Fibroblast of mammary gland (primary cell): ENCODE measurements at regions not wholly inside any gene's neighbourhood (a gene's known extent, or its start where the extent isn't known, plus 50 kb on each side); places are given as distances from the start of the nearest gene placed in this dataset.

Experiments used
- DNase-seq: peaks from one replicate; pipeline ENCODE4 v3.0.0-alpha.2; 2010; ENCODE audit warnings: low read depth
- H3K4me3 ChIP-seq: 2 replicates; pipeline ENCODE4 v1.5.1; 2011; ENCODE audit warnings: low read depth, mild to moderate bottlenecking, low read length, moderate library complexity; ENCODE audit not compliant: control insufficient read depth
- TF ChIP-seq, protein P1 (sequence below): conservative IDR thresholded peaks from 2 replicates; pipeline ENCODE4 v1.5.1; 2011; ENCODE audit warnings: low read depth, low read length, inconsistent platforms; ENCODE audit not compliant: control insufficient read depth, insufficient read depth

DNA sequence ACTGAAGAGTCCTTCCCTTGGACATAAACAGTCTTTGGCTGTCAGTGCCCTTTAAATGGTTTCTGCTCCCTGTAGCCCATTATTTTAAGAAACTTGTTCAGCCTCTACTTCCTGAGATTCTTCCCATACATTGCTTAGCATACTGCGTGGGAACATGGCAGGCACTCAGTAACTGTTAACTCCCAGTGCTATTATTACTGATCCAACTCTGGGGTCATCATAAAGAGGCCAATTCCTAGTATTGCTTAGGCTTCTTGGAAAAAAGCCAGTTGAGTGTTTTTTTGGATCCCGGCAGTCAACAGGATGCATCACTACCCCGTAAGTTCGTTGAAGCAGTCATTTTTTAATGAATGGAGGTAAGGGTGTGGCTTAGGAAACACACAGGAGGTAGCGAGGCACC is 206.2 kb upstream of the ADAMTS9 start:
- no peak for DNase-seq
- TF ChIP-seq, protein P1, sequence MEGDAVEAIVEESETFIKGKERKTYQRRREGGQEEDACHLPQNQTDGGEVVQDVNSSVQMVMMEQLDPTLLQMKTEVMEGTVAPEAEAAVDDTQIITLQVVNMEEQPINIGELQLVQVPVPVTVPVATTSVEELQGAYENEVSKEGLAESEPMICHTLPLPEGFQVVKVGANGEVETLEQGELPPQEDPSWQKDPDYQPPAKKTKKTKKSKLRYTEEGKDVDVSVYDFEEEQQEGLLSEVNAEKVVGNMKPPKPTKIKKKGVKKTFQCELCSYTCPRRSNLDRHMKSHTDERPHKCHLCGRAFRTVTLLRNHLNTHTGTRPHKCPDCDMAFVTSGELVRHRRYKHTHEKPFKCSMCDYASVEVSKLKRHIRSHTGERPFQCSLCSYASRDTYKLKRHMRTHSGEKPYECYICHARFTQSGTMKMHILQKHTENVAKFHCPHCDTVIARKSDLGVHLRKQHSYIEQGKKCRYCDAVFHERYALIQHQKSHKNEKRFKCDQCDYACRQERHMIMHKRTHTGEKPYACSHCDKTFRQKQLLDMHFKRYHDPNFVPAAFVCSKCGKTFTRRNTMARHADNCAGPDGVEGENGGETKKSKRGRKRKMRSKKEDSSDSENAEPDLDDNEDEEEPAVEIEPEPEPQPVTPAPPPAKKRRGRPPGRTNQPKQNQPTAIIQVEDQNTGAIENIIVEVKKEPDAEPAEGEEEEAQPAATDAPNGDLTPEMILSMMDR, result no peak
- no peak overlapping the region for H3K4me3 ChIP-seq

DNA sequence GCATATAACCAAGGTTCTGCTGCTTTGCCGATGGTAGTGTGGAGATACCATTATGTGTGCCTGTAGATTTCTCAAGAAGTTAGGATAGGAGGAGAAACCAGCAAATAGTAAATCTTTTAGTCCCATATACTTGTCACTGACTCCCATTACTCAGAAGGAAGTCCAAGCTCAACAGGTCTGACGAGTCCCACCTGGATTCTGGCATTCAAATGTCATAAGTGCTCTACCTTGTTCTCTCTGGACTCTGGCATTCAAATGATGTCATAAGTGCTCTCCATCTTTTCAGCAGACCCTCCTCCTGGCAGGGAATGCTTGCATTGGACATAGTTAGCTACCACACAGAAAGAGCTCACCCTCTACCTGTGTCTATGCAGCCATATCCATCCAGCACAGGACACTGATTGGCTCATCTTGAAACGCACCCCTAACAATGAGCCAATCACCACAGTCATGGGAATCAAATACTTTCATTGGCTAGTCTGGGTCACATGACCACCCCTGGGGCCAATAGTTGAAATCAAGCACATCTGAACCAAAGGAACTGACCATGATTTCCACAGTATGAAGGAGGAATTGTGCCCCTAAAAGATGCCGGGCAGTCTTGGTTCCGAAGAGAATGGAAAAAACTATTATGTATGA is 205.0 kb upstream of the ADAMTS9 start:
- H3K4me3 ChIP-seq, result no peak overlapping the region
- no peak for DNase-seq
- TF ChIP-seq, protein P1, result no peak

DNA sequence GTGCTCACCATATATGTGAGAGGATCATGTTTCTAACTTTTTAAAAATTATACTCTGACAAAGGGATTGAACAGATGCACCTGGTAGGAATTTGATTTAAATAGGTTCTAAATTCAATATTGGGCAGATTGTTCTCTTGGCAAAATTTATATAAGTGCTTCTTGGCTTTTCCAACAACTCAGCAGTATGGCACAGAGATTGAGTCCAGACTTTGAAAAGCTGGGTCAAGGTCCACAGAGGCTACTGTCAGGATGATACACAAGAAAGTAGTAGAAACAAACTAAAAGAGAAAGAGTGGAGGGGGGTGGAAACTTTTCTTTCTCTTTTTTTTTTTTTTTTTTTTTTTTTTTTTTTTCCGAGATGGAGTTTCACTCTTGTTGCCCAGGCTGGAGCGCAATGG is 203.2 kb upstream of the ADAMTS9 start:
- no peak for DNase-seq
- no peak overlapping the region for H3K4me3 ChIP-seq
- TF ChIP-seq, protein P1, result no peak

DNA sequence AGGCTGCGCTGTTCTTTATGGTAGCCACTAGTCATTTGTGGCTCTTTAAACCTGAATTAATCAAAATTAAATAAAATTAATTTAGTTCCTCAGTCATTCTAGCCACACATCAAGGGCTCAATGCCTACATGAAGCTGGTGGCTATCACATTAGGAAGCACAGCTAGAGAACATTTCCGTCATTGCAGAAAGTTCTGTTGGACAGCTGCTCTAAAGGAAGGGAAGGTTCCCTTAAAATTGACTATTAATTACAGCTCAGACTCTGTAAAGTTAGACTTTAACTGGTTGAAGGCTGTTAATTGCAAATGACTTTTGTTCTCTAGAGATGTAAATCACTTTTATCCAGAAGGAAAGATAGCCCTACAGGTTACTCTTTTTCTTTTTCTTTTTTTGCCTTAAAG is 202.7 kb upstream of the ADAMTS9 start:
- TF ChIP-seq, protein P1, result no peak
- no peak overlapping the region for H3K4me3 ChIP-seq
- DNase-seq, result no peak

DNA sequence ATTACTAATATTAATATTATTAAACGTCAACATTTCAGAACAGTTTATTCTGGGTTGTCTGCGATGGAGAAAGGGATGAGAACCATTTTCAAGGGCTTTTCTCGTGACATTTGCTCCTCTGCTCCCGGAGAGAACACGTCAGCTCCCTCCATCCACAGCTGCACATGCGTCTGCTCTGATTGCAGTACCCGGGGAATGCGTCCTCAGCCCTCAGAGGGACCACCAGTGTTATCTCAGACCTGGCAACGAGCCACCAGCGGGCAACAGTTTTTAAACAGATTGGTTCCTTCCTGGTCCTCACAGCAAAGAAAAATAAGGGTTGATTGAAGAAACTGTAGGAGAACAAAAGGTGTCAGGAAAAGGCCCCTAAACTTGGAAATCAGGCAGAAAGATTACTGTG is 202.2 kb upstream of the ADAMTS9 start:
- TF ChIP-seq, protein P1, result no peak

DNA sequence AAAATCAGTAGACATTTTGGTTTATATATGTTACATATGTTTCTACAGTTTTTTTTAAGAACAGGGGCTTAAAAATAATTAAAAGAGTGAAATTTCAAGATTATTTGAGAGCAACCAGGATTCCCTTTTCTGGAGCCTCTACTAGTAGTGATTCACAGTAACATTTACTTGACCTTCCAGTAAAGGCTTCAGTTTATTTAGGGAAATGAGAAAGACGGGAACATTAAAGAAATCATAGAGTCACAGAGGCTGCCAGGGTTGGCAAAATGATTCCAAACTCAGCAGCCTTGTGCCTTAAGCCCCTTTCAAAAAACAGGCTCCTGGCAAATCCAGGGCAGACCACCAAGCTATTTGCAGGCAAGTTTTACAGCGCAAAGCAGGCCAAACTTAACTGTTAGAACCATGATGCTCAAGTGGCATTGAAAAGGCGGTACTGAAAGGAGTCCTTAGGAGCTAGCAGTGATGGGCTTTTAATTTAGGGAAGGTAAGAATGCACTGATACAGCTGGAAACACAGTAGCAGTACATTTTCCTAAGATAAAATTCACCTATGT is 201.1 kb upstream of the ADAMTS9 start:
- TF ChIP-seq, protein P1, result no peak
- DNase-seq, result no peak
- H3K4me3 ChIP-seq, result no peak overlapping the region

More for the DNA sequence above, 202.2 kb upstream of the ADAMTS9 start:
- no peak for DNase-seq
- no peak overlapping the region for H3K4me3 ChIP-seq
